ENCODE measurements at regions not wholly inside any gene's neighbourhood (a gene's known extent, or its start where the extent isn't known, plus 50 kb on each side); places are given as distances from the start of the nearest gene placed in this dataset.

DNA sequence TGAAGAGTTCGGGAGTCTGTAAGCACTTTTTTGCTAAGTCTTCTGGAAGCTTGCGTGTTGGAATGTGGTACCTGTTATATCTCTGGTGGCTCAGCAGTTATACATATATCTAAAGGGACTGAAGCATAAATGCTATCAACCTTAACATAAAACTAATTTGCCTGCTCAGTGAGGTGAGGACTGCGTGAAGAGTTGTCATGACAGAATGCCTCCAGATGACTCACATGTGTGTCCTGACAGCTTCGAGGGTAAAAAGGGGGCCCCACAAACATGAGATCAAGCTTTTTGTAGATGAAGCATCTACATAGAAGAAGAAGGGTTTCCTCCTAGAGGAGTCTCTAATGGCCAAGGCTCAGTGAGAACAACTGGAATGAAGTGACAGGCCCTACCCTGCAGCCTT is 88.8 kb upstream of the C3orf80 start:
- Histone ChIP-seq H3K9ac (no peak overlapping the region), H3K36me3 (replicated peaks in 1 of 2; ENCODE audit: control insufficient read depth in 1 of 2, insufficient read depth in 2 of 2, low read length in 1 of 2) (no peaks in the 10 kb centered on the region), H3K27me3 (ENCODE audit: insufficient read depth) (no peaks in the 10 kb centered on the region), H3K79me2 (ENCODE audit: insufficient read depth) (no peaks in the 10 kb centered on the region), H2AFZ (ENCODE audit: low read depth) (no peak overlapping the region), H3K9me3 (no peaks in the 10 kb centered on the region), H3K27ac (ENCODE audit: low read depth in 2 of 2, low read length in 1 of 2) (no peak overlapping the region), H4K20me1 (ENCODE audit: insufficient read depth) (no peaks in the 10 kb centered on the region), H3K4me1 (ENCODE audit: control insufficient read depth in 1 of 2, insufficient read depth in 2 of 2, low read depth in 1 of 2, low read length in 1 of 2) (peaks cover 1 to 5% of the 10 kb centered on the region in 2 experiments; a peak in 1 of 4 replicates), H3K4me2 (no peak overlapping the region), H3K9me2 (no peaks in the 10 kb centered on the region), H3F3A (replicated peaks; ENCODE audit: insufficient read depth) (peaks cover 4% of the 10 kb centered on the region), H3K4me3 (ENCODE audit: low read depth in 2 of 2, low read length in 1 of 2) (no peak overlapping the region)
- DNase-seq: no peak
- 93% methylated on average over 4 of the region's 4 CpGs for WGBS (ENCODE audit: low lambda C conversion rate)
- ChIA-PET CTCF (interaction anchor here (1.1 kb wide), 1 partner anchor 27 kb away, joined by 6 read pairs; no protein-coding TSS in a partner anchor), POLR2A (no interaction called here)
- TF ChIP-seq NRF1 (IDR thresholded peaks at IDR 0.05; ENCODE audit: low read depth, low read length) (no peak), RAD21 (IDR thresholded peaks at IDR 0.05; ENCODE audit: low read length) (no peak), TAF1 (IDR thresholded peaks at IDR 0.05; ENCODE audit: borderline replicate concordance, low read depth, low read length) (no peak), CHD2 (IDR thresholded peaks at IDR 0.05; ENCODE audit: low read length, partially characterized antibody) (no peak), MEF2A (IDR thresholded peaks at IDR 0.05; ENCODE audit: borderline replicate concordance, low read depth) (no peak), EZH2phosphoT487 (IDR thresholded peaks at IDR 0.05; ENCODE audit: borderline replicate concordance, low read depth) (no peak), FOXM1 (IDR thresholded peaks at IDR 0.05; ENCODE audit: low read depth) (no peak), EP300 (IDR thresholded peaks at IDR 0.05; ENCODE audit: borderline replicate concordance in 1 of 2, low read depth in 1 of 2, low read length in 1 of 2) (no peak), TEAD4 (IDR thresholded peaks at IDR 0.05; ENCODE audit: borderline replicate concordance, insufficient read depth) (no peak), TCF12 (IDR thresholded peaks at IDR 0.05) (no peak), SIN3A (IDR thresholded peaks at IDR 0.05; ENCODE audit: borderline replicate concordance, low read depth, low read length) (no peak), ELF1 (IDR thresholded peaks at IDR 0.05) (no peak), NFIC (IDR thresholded peaks at IDR 0.05; ENCODE audit: borderline replicate concordance) (no peak), FOSL2 (IDR thresholded peaks at IDR 0.05; ENCODE audit: borderline replicate concordance, low read depth) (no peak), YY1 (IDR thresholded peaks at IDR 0.05; ENCODE audit: low read depth) (no peak)
- TF ChIP-seq, protein P1, sequence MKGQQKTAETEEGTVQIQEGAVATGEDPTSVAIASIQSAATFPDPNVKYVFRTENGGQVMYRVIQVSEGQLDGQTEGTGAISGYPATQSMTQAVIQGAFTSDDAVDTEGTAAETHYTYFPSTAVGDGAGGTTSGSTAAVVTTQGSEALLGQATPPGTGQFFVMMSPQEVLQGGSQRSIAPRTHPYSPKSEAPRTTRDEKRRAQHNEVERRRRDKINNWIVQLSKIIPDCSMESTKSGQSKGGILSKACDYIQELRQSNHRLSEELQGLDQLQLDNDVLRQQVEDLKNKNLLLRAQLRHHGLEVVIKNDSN (IDR thresholded peaks at IDR 0.05; ENCODE audit: borderline replicate concordance, low read depth): no peak
- TF ChIP-seq, protein P2, sequence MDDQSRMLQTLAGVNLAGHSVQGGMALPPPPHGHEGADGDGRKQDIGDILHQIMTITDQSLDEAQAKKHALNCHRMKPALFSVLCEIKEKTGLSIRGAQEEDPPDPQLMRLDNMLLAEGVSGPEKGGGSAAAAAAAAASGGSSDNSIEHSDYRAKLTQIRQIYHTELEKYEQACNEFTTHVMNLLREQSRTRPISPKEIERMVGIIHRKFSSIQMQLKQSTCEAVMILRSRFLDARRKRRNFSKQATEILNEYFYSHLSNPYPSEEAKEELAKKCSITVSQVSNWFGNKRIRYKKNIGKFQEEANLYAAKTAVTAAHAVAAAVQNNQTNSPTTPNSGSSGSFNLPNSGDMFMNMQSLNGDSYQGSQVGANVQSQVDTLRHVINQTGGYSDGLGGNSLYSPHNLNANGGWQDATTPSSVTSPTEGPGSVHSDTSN (IDR thresholded peaks at IDR 0.05): no peak
- TF ChIP-seq, protein P3, sequence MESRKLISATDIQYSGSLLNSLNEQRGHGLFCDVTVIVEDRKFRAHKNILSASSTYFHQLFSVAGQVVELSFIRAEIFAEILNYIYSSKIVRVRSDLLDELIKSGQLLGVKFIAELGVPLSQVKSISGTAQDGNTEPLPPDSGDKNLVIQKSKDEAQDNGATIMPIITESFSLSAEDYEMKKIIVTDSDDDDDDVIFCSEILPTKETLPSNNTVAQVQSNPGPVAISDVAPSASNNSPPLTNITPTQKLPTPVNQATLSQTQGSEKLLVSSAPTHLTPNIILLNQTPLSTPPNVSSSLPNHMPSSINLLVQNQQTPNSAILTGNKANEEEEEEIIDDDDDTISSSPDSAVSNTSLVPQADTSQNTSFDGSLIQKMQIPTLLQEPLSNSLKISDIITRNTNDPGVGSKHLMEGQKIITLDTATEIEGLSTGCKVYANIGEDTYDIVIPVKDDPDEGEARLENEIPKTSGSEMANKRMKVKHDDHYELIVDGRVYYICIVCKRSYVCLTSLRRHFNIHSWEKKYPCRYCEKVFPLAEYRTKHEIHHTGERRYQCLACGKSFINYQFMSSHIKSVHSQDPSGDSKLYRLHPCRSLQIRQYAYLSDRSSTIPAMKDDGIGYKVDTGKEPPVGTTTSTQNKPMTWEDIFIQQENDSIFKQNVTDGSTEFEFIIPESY (IDR thresholded peaks at IDR 0.05; ENCODE audit: borderline replicate concordance, low read depth): no peak

Data from SK-N-SH (cell line).